Fibroblast of the aortic adventitia (primary cell): ENCODE measurements at regions not wholly inside any gene's neighbourhood (a gene's known extent, or its start where the extent isn't known, plus 50 kb on each side); places are given as distances from the start of the nearest gene placed in this dataset.

Experiments used
- DNase-seq: peaks from one replicate; pipeline ENCODE4 v3.0.0-alpha.2; 2010; ENCODE audit warnings: low read depth
- H3K4me3 ChIP-seq: 2 replicates; pipeline ENCODE4 v1.5.1; 2011; ENCODE audit warnings: low read depth, mild to moderate bottlenecking, control low read depth, low read length, moderate library complexity
- TF ChIP-seq, protein P1 (sequence below): IDR thresholded peaks from 2 replicates; pipeline ENCODE4 v1.5.1; 2011; ENCODE audit warnings: mild to moderate bottlenecking, low read length, control low read depth, inconsistent platforms; ENCODE audit not compliant: insufficient read depth

DNA sequence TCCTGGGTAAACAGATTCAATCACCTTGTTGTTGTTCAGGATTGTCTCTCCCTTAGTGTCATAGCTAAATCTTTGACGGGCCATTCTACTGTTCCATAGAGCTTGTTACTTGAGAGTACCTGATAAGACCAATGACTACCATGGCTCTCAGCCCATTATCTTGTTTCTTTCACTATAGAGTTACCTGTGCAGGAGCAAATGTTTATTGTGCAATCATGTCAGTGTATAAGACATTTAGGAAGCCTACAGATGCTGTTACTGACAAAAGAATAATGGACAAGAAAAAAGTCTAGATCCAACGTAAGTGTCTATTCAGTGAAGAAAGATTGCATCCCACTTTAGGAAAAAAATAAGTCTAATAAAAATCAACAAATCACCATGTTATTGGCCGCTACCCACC lies 1041.7 kb upstream of the AUTS2 start:
- TF ChIP-seq, protein P1, sequence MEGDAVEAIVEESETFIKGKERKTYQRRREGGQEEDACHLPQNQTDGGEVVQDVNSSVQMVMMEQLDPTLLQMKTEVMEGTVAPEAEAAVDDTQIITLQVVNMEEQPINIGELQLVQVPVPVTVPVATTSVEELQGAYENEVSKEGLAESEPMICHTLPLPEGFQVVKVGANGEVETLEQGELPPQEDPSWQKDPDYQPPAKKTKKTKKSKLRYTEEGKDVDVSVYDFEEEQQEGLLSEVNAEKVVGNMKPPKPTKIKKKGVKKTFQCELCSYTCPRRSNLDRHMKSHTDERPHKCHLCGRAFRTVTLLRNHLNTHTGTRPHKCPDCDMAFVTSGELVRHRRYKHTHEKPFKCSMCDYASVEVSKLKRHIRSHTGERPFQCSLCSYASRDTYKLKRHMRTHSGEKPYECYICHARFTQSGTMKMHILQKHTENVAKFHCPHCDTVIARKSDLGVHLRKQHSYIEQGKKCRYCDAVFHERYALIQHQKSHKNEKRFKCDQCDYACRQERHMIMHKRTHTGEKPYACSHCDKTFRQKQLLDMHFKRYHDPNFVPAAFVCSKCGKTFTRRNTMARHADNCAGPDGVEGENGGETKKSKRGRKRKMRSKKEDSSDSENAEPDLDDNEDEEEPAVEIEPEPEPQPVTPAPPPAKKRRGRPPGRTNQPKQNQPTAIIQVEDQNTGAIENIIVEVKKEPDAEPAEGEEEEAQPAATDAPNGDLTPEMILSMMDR = no peak
- no peak for DNase-seq
- H3K4me3 ChIP-seq = no peak overlapping the region

DNA sequence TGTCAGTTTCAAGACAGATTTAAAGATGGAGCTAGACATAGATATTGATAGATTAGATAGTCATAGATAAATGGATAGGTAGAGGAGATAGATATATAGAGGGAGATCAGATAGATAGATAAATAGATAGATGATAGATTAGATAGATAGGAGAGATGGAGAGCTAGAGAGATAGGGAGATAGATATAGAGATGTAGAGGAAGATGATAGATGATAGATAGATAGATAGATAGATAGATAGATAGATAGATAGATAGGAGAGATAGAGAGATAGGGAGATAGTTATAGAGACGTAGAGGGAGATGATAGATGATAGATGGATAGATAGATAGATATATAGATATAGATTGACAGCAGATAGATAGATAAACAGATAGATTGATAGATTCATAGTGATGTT lies 1038.8 kb upstream of the AUTS2 start:
- H3K4me3 ChIP-seq = no peak overlapping the region
- DNase-seq = no peak
- TF ChIP-seq, protein P1 = no peak

DNA sequence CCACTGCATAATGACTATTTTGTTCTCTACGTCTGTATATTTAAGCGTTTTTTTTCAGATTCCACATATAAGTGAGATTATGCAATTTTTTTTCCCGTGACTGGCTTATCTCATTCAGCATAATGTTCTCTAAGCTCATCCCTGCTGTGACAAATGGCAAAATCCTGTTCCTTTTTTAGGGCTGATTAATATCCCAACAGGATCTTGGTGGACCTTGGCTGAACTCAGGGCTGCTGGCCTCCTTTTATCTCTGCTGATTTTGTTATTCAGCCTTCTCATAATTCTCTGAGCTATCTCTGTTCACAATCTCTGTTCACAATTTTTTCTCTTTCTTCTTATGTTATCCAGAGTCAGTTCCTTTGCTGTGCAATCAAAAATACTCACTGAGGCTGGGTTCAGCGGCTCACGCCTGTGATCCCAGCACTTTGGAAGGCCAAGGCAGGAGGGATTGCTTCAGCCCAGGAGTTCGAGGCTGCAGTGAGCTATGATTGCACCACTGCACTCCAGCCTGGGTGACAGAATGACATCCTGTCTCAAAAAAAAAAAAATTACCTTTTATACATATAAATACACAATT lies 1035.9 kb upstream of the AUTS2 start:
- TF ChIP-seq, protein P1 = no peak
- H3K4me3 ChIP-seq = no peak overlapping the region
- peak; percentile 23 for DNase-seq

DNA sequence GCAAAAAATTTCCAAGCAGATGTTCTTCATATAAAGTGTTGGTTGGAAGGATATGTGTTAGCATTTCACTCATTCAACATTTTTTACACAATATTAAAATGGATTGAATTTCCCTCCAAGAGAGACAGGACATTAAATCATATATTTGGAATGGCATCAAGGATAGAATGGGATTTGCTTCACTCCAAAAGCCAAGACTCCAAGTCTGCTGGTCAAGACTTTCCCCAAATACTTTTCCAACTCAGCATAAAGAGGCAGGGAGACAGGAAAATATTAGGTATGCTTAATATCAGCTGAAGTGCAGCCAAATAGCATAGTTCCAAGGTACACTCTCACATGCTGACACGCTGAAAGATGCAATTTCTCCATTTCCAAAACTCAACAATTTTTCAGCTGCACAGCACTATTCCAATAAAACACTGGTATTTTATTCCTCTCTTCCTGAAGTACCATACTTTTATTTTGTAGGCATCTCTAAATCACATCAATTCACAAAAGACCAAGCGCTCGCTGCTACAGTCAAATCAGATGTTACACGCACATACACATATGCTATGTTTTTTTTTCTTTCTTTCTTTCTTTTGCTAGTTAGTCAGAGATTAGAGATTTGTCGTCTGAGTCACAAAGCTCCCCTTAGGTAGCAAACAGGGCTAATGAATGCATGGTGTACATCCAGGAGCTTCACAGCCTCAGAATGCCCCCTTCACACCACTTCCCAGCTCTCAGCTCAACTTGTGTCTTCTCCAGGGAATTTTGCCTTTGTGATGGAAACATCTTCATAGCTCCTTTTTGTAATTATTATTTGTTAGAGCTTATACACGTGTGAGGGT lies 1033.8 kb upstream of the AUTS2 start:
- H3K4me3 ChIP-seq = no peak overlapping the region
- DNase-seq = peak; percentile 1
- TF ChIP-seq, protein P1 = no peak

DNA sequence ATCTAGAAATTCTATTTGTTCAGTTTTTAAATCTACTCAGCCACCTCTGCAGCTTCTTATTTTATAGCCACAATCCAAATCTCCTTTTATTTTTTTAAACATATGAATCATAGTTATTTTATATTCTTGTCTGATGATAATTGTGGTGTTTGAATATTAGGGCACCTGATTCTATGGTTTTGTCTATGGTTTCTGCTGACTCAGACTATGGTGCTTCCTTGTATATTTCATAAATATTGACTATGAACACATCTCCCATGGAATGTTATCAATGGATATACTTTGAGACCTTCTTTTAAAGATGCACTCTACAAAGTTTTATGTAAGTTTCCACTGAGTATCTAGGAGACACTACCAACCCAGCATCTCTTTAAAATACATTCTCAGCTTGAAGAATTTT lies 1027.0 kb upstream of the AUTS2 start:
- no peak overlapping the region for H3K4me3 ChIP-seq
- TF ChIP-seq, protein P1 = no peak
- DNase-seq = no peak

DNA sequence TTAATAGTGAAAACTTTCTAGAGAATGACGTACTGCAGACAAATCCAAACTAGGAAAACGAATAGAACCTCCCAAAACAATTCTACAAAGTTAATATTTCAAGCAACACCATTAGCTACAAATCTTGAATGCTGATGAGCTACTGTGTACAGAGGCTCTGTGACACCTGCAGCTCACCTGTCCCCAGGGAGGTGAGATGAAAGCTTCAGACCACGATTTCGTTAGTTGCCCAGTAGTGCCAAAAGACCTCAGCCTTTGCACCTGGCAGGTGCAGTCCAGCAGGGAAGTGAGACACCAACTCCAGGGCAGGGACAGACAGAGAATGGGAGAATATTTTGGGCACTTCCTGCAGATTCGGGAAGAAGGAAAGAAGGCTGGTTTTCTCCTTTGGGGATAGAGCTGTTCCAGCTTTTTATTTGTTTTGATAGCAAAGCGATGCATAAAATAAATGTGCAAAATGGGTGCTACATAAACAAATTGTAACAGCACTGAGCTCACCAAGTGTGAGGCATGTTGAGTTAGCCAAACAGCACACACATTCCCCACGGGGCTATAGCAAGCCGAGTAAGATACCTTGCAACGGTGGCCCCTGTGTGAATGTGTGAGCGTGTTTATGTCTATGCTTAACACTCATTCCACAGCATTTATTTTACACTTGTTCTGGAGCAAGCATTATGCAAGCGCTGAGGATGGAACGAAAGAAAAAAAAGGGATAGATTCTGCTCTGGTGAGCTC lies 1024.8 kb upstream of the AUTS2 start:
- DNase-seq = no peak
- H3K4me3 ChIP-seq = no peak overlapping the region
- TF ChIP-seq, protein P1 = no peak
